KMS-11 (cell line): ENCODE measurements at regions not wholly inside any gene's neighbourhood (a gene's known extent, or its start where the extent isn't known, plus 50 kb on each side); places are given as distances from the start of the nearest gene placed in this dataset.

Source experiments
- H2AFZ ChIP-seq: fragments of 200-600 bp; sonication (generic); 2 replicates; pipeline ENCODE4 v1.6.1; 2016; ENCODE audit warnings: antibody characterized with exemption, mixed run types, low read depth
- H3K27ac ChIP-seq: fragments of 200-600 bp; sonication (generic); 2 replicates; pipeline ENCODE4 v1.6.1; 2016; ENCODE audit warnings: mild to moderate bottlenecking, mixed run types
- H3K27me3 ChIP-seq: fragments of 200-600 bp; sonication (generic); 2 replicates; pipeline ENCODE4 v1.6.1; 2017; ENCODE audit warnings: mild to moderate bottlenecking, low read depth, mixed run types, moderate library complexity; ENCODE audit not compliant: insufficient read depth
- H3K36me3 ChIP-seq: fragments of 200-600 bp; sonication (generic); 2 replicates; pipeline ENCODE4 v1.6.1; 2017; ENCODE audit warnings: mild to moderate bottlenecking, mixed run types; ENCODE audit not compliant: insufficient read depth
- H3K4me1 ChIP-seq: fragments of 200-600 bp; sonication (generic); 2 replicates; pipeline ENCODE4 v1.6.1; 2016; ENCODE audit warnings: mild to moderate bottlenecking, low read depth, mixed run types; ENCODE audit not compliant: poor library complexity, severe bottlenecking
- H3K4me2 ChIP-seq: fragments of 200-600 bp; sonication (generic); 2 replicates; pipeline ENCODE4 v1.7.0; 2016; ENCODE audit warnings: mild to moderate bottlenecking, mixed run types
- H3K4me3 ChIP-seq: fragments of 200-600 bp; sonication (generic); IDR thresholded peaks from 2 replicates; pipeline ENCODE4 v1.6.1; 2017; ENCODE audit warnings: low read depth, low read length, mixed read lengths; ENCODE audit not compliant: insufficient read depth
- H3K79me2 ChIP-seq: fragments of 200-600 bp; sonication (generic); 2 replicates; pipeline ENCODE4 v1.6.1; 2016; ENCODE audit warnings: low read depth, mixed run types; ENCODE audit not compliant: insufficient read depth
- H3K9ac ChIP-seq: fragments of 200-600 bp; sonication (generic); 2 replicates; pipeline ENCODE4 v1.6.1; 2016; ENCODE audit warnings: mild to moderate bottlenecking, mixed run types
- H4K20me1 ChIP-seq: fragments of 200-600 bp; sonication (generic); 2 replicates; pipeline ENCODE4 v1.6.1; 2016; ENCODE audit warnings: mild to moderate bottlenecking, mixed run types; ENCODE audit not compliant: insufficient read depth
- TF ChIP-seq, protein P1 (sequence below): fragments of 200-600 bp; sonication (generic); conservative IDR thresholded peaks from 2 replicates; pipeline ENCODE4 v1.6.1; 2017; ENCODE audit warnings: low read depth, mild to moderate bottlenecking, antibody characterized with exemption, low read length, moderate library complexity, mixed read lengths

DNA sequence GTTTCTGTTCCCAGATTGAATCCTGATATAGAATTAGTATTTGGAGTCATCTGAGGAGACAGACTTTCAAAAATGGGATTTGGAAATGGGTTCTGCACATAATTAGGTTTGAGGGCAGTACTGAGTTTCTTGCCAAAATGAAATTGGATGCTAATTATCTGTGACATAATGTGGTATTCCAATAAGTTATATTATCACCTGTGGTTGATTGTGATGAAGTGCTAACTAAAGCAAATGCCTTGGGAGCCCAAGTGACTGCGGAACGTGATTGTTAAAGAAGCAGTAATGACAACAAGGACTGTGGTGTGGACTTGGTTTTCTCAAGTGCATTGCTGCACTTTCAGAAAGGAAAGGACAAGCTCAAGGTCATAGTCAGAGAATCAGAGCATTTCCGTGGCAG, 337.0 kb downstream of the IPO8 start:
- TF ChIP-seq, protein P1, sequence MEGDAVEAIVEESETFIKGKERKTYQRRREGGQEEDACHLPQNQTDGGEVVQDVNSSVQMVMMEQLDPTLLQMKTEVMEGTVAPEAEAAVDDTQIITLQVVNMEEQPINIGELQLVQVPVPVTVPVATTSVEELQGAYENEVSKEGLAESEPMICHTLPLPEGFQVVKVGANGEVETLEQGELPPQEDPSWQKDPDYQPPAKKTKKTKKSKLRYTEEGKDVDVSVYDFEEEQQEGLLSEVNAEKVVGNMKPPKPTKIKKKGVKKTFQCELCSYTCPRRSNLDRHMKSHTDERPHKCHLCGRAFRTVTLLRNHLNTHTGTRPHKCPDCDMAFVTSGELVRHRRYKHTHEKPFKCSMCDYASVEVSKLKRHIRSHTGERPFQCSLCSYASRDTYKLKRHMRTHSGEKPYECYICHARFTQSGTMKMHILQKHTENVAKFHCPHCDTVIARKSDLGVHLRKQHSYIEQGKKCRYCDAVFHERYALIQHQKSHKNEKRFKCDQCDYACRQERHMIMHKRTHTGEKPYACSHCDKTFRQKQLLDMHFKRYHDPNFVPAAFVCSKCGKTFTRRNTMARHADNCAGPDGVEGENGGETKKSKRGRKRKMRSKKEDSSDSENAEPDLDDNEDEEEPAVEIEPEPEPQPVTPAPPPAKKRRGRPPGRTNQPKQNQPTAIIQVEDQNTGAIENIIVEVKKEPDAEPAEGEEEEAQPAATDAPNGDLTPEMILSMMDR = no peak
- H3K36me3 ChIP-seq = no peaks in the 10 kb centered on the region
- H4K20me1 ChIP-seq = no peaks in the 10 kb centered on the region
- H3K4me2 ChIP-seq = no peak overlapping the region
- H3K9ac ChIP-seq = no peak overlapping the region
- no peaks in the 10 kb centered on the region for H3K27me3 ChIP-seq
- no peaks in the 10 kb centered on the region for H3K4me1 ChIP-seq
- H3K79me2 ChIP-seq = no peaks in the 10 kb centered on the region
- H2AFZ ChIP-seq = no peak overlapping the region
- H3K27ac ChIP-seq = no peak overlapping the region
- H3K4me3 ChIP-seq = no peak overlapping the region

DNA sequence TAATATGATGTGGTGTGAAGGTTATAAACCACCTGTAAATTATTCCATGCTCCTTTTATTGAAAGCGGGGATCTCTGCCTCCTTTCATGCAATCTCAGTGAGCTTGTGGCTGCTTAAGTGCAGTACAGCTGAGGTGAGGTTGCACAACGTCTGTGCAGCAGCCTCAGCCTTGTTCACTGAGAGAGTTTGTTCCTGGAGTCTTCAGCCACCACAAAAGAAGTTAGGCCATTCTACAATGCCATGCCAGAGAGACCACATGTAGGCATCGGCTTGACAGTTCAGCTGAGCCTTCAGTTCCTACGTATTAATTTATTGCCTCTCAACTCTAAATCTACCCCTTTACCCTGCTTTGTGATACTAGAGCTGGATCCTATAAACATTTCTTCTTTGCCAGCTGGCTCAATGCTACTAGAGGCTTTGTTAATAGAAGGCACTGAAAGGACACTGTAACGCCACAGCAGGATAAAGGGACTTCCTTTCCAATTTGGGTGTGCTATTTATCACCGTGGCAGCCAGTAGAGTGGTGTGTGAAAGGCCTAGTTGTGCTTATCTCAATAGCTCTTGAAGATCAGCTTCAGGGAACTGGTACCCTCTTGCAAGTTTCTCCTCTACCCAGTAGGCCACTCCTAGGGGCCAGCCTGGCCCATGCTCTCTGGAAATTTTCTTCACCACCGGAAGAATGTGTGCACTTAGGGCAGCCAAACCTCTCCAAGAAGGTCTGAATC, 337.7 kb downstream of the IPO8 start:
- TF ChIP-seq, protein P1 = no peak
- H3K36me3 ChIP-seq = no peaks in the 10 kb centered on the region
- H3K4me3 ChIP-seq = no peak overlapping the region
- no peaks in the 10 kb centered on the region for H3K27me3 ChIP-seq
- H3K27ac ChIP-seq = no peak overlapping the region
- H4K20me1 ChIP-seq = no peaks in the 10 kb centered on the region
- no peaks in the 10 kb centered on the region for H3K4me1 ChIP-seq
- H3K79me2 ChIP-seq = no peaks in the 10 kb centered on the region
- H2AFZ ChIP-seq = no peak overlapping the region
- no peak overlapping the region for H3K9ac ChIP-seq
- H3K4me2 ChIP-seq = no peak overlapping the region

DNA sequence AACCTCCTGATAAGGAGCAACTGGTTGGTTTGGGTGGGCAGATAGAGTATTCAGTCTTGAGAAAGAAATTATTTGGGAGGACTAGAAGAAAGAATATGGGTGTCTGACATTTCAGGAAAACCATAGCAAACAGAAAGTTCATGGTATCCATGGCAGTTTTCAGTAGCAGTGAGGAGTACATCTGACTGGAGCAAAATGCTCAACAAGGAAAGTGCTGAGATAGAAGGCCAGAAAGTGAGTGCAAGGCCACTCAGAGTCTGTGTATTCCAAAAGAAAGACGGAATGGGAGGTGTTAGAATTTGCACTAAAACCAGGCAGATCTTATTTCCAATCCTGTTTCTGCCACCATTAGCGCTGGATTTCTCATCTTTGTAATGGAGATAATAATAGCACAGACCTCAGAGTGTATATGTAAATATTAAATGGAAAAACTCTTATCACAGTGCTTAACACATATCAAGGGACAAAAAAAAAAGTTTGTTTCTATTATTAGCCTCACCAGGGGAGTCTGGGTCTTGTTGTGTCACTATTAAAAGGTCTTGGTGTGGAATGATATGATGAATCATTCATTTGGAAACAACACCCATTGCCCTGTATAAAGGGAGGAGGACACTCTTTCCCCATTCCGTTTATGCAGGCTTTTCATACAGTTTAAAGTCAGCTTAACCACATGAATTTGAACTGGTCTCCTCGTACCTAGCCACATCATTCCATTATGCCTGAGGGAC, 349.8 kb downstream of the IPO8 start:
- Histone ChIP-seq H3K9ac (no peak overlapping the region), H3K79me2 (no peaks in the 10 kb centered on the region), H3K27me3 (no peaks in the 10 kb centered on the region), H3K27ac (no peak overlapping the region), H4K20me1 (no peaks in the 10 kb centered on the region), H2AFZ (no peak overlapping the region), H3K4me2 (no peak overlapping the region), H3K36me3 (no peaks in the 10 kb centered on the region), H3K4me3 (no peak overlapping the region), H3K4me1 (no peaks in the 10 kb centered on the region)
- TF ChIP-seq, protein P1 = no peak

DNA sequence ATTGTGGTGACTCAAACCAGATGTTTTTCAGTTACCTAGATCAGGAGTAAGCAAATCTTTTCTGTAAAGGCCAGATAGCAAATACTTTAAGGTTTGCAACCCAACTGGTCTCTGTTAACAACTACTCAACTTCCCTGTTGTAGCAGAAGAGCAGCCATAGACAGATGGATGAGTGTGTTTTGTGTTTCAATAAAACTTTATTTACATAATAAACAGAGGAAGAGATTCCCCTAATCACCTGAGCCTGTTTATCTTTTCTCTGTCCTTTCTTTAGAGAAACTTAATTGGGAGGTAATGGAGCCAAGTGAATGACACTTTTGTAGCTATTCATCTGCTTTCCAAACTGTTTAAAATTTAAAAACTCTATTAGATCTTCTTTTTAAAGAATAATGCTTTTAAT, 365.1 kb downstream of the IPO8 start:
- Histone ChIP-seq H3K79me2 (no peaks in the 10 kb centered on the region), H3K27me3 (no peaks in the 10 kb centered on the region), H2AFZ (no peak overlapping the region), H3K9ac (no peak overlapping the region), H3K4me2 (no peak overlapping the region), H3K36me3 (no peaks in the 10 kb centered on the region), H3K27ac (no peak overlapping the region), H3K4me1 (no peaks in the 10 kb centered on the region), H4K20me1 (no peaks in the 10 kb centered on the region), H3K4me3 (no peak overlapping the region)
- TF ChIP-seq, protein P1 = no peak
